ENCODE measurements at regions not wholly inside any gene's neighbourhood (a gene's known extent, or its start where the extent isn't known, plus 50 kb on each side); places are given as distances from the start of the nearest gene placed in this dataset.

DNA sequence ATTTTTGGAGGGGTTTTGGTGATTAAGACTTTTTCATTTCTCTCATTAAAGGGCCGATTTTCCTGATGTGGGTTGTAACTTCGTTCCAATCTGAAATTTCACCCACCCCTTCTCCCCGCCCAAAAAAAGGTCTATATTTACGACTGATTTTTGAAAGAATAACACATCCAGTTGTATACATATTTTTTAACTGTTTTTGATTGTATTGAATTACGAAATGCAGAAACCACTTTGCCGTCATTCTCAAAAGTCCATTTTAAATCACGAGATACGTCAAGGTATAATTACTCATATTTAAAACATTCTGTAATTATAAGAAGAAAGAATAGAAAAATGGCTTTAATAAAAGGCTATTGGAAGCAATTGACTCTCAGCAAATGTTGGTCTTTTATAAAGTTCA, 520.7 kb downstream of the MED13L start:
- ChIA-PET CTCF (no interaction called here), POLR2A (no interaction called here)
- TF ChIP-seq BHLHE40 (IDR thresholded peaks at IDR 0.05; ENCODE audit: borderline replicate concordance) (no peak), FOXM1 (IDR thresholded peaks at IDR 0.05; ENCODE audit: borderline replicate concordance) (no peak), L3MBTL2 (conservative IDR thresholded peaks at IDR 0.05) (no peak), LEF1 (IDR thresholded peaks at IDR 0.05; ENCODE audit: borderline replicate concordance) (no peak), NFRKB (IDR thresholded peaks at IDR 0.05) (no peak), CTBP1 (IDR thresholded peaks at IDR 0.05; ENCODE audit: borderline replicate concordance) (no peak), FOXK2 (IDR thresholded peaks at IDR 0.05) (no peak), FOXA1 (IDR thresholded peaks at IDR 0.05) (no peak), SP1 (IDR thresholded peaks at IDR 0.05) (no peak), HDGF (IDR thresholded peaks at IDR 0.05; ENCODE audit: borderline replicate concordance) (no peak), ELF4 (IDR thresholded peaks at IDR 0.05) (no peak), TARDBP (IDR thresholded peaks at IDR 0.05) (no peak), ARNT (IDR thresholded peaks at IDR 0.05) (no peak), SUZ12 (IDR thresholded peaks at IDR 0.05) (no peak), ZNF384 (IDR thresholded peaks at IDR 0.05) (no peak)
- TF ChIP-seq, protein P1, sequence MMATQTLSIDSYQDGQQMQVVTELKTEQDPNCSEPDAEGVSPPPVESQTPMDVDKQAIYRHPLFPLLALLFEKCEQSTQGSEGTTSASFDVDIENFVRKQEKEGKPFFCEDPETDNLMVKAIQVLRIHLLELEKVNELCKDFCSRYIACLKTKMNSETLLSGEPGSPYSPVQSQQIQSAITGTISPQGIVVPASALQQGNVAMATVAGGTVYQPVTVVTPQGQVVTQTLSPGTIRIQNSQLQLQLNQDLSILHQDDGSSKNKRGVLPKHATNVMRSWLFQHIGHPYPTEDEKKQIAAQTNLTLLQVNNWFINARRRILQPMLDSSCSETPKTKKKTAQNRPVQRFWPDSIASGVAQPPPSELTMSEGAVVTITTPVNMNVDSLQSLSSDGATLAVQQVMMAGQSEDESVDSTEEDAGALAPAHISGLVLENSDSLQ (IDR thresholded peaks at IDR 0.05) = no peak
- no peak for DNase-seq (ENCODE audit: extremely low spot score)

DNA sequence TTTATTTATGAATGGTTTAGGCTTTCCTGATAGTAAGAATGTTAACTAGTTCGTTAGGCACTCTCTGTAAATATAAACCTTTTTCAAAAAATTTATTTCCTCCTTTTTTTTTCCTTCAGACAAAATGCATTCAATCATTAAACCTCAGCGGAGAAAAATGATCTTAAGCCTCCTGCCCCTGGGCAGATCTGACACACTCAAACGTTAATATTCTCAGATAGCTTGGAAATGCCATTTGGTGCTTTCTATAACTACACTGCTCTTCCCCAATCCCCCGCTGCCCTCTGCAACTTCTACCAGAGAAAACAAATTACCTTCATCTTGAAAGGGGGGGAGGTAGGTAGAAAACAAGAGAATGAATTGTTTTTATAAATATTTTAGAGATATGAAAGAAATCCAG, 521.2 kb downstream of the MED13L start:
- TF ChIP-seq ZNF384 (IDR thresholded peaks at IDR 0.05) = no peak
- no peak for TF ChIP-seq CTBP1 (IDR thresholded peaks at IDR 0.05; ENCODE audit: borderline replicate concordance)
- TF ChIP-seq NFRKB (IDR thresholded peaks at IDR 0.05) = no peak
- TF ChIP-seq BHLHE40 (IDR thresholded peaks at IDR 0.05; ENCODE audit: borderline replicate concordance) = no peak
- TF ChIP-seq, protein P1 (IDR thresholded peaks at IDR 0.05) = no peak
- TF ChIP-seq SP1 (IDR thresholded peaks at IDR 0.05) = no peak
- DNase-seq (ENCODE audit: extremely low spot score) = no peak
- POLR2A ChIA-PET = no interaction called here
- CTCF ChIA-PET = no interaction called here

GRCh38 chr12:115755725-115756085, 521.8 kb downstream of the MED13L start:
- no peak for TF ChIP-seq ZNF384 (IDR thresholded peaks at IDR 0.05)
- no peak for TF ChIP-seq FOXA1 (IDR thresholded peaks at IDR 0.05)
- TF ChIP-seq LEF1 (IDR thresholded peaks at IDR 0.05; ENCODE audit: borderline replicate concordance) = no peak
- no peak for TF ChIP-seq CTBP1 (IDR thresholded peaks at IDR 0.05; ENCODE audit: borderline replicate concordance)
- TF ChIP-seq TARDBP (IDR thresholded peaks at IDR 0.05) = no peak
- TF ChIP-seq FOXM1 (IDR thresholded peaks at IDR 0.05; ENCODE audit: borderline replicate concordance) = no peak
- no peak for TF ChIP-seq BHLHE40 (IDR thresholded peaks at IDR 0.05; ENCODE audit: borderline replicate concordance)
- no peak for TF ChIP-seq SP1 (IDR thresholded peaks at IDR 0.05)
- no peak for TF ChIP-seq L3MBTL2 (conservative IDR thresholded peaks at IDR 0.05)
- no peak for TF ChIP-seq ARNT (IDR thresholded peaks at IDR 0.05)
- no peak for TF ChIP-seq HDGF (IDR thresholded peaks at IDR 0.05; ENCODE audit: borderline replicate concordance)
- TF ChIP-seq ELF4 (IDR thresholded peaks at IDR 0.05) = no peak
- TF ChIP-seq NFRKB (IDR thresholded peaks at IDR 0.05) = no peak
- no peak for TF ChIP-seq SUZ12 (IDR thresholded peaks at IDR 0.05)
- no peak for TF ChIP-seq FOXK2 (IDR thresholded peaks at IDR 0.05)
- TF ChIP-seq, protein P1 (IDR thresholded peaks at IDR 0.05) = no peak
- ChIA-PET CTCF (no interaction called here), POLR2A (no interaction called here)
- DNase-seq (ENCODE audit: extremely low spot score) = no peak

DNA sequence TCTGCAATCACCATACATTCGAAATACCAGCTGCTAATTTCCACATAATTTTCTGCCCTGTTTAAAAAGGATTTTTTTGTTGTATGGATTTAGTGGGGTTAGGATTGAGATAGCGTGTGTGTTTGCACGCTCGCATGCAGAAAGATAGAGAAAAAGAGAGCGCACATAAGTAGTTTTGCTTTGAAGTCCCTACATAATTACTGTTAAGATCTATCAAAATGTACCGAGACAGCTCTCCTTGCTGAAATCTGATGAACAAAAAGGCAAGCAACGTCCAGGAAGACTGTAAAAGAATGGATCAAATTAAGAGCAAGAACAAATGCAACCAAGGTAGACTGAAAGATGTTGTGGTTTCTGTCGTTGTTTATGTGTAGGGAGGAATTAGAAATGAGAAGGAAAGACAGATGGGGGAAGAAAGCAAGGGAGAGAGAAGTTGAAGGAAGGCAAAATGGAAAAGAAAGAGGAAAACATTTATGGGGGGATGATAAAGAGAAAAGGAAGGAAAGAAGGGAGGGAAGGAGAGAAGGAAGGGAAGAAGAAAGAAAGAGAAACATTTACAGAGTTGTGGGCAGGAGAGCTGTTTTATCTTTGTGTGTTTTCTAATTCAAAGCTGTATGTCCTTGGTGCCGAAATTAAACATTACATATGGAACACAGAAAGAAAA, 522.3 kb downstream of the MED13L start:
- TF ChIP-seq L3MBTL2 (conservative IDR thresholded peaks at IDR 0.05) = no peak
- TF ChIP-seq FOXA1 (IDR thresholded peaks at IDR 0.05) = no peak
- TF ChIP-seq ELF4 (IDR thresholded peaks at IDR 0.05) = no peak
- no peak for TF ChIP-seq FOXK2 (IDR thresholded peaks at IDR 0.05)
- no peak for TF ChIP-seq TARDBP (IDR thresholded peaks at IDR 0.05)
- no peak for TF ChIP-seq LEF1 (IDR thresholded peaks at IDR 0.05; ENCODE audit: borderline replicate concordance)
- TF ChIP-seq HDGF (IDR thresholded peaks at IDR 0.05; ENCODE audit: borderline replicate concordance) = no peak
- TF ChIP-seq FOXM1 (IDR thresholded peaks at IDR 0.05; ENCODE audit: borderline replicate concordance) = no peak
- TF ChIP-seq CTBP1 (IDR thresholded peaks at IDR 0.05; ENCODE audit: borderline replicate concordance) = no peak
- TF ChIP-seq ZNF384 (IDR thresholded peaks at IDR 0.05) = no peak
- no peak for TF ChIP-seq ARNT (IDR thresholded peaks at IDR 0.05)
- TF ChIP-seq, protein P1 (IDR thresholded peaks at IDR 0.05) = no peak
- TF ChIP-seq SP1 (IDR thresholded peaks at IDR 0.05) = no peak
- TF ChIP-seq BHLHE40 (IDR thresholded peaks at IDR 0.05; ENCODE audit: borderline replicate concordance) = no peak
- no peak for TF ChIP-seq SUZ12 (IDR thresholded peaks at IDR 0.05)
- DNase-seq (ENCODE audit: extremely low spot score) = no peak
- CTCF ChIA-PET = interaction anchor here (0.7 to 1.1 kb wide), 2 partner anchors 149 to 1130 kb away, joined by 3 to 7 read pairs; no protein-coding TSS in a partner anchor
- POLR2A ChIA-PET = no interaction called here

GRCh38 chr12:115752913-115753726, 524.4 kb downstream of the MED13L start:
- no peak for TF ChIP-seq LEF1 (IDR thresholded peaks at IDR 0.05; ENCODE audit: borderline replicate concordance)
- TF ChIP-seq BHLHE40 (IDR thresholded peaks at IDR 0.05; ENCODE audit: borderline replicate concordance) = no peak
- TF ChIP-seq, protein P1 (IDR thresholded peaks at IDR 0.05) = no peak
- TF ChIP-seq FOXK2 (IDR thresholded peaks at IDR 0.05) = no peak
- TF ChIP-seq HDGF (IDR thresholded peaks at IDR 0.05; ENCODE audit: borderline replicate concordance) = no peak
- TF ChIP-seq CTBP1 (IDR thresholded peaks at IDR 0.05; ENCODE audit: borderline replicate concordance) = no peak
- TF ChIP-seq NFRKB (IDR thresholded peaks at IDR 0.05) = no peak
- TF ChIP-seq SP1 (IDR thresholded peaks at IDR 0.05) = no peak
- no peak for TF ChIP-seq ZNF384 (IDR thresholded peaks at IDR 0.05)
- no peak for TF ChIP-seq ELF4 (IDR thresholded peaks at IDR 0.05)
- TF ChIP-seq L3MBTL2 (conservative IDR thresholded peaks at IDR 0.05) = no peak
- TF ChIP-seq ARNT (IDR thresholded peaks at IDR 0.05) = no peak
- TF ChIP-seq TARDBP (IDR thresholded peaks at IDR 0.05) = no peak
- no peak for TF ChIP-seq FOXM1 (IDR thresholded peaks at IDR 0.05; ENCODE audit: borderline replicate concordance)
- no peak for TF ChIP-seq FOXA1 (IDR thresholded peaks at IDR 0.05)
- ChIA-PET CTCF (interaction anchor here (0.6 to 1.0 kb wide), 5 partner anchors 11 to 1116 kb away, joined by 3 to 4 read pairs (median 3); no protein-coding TSS in a partner anchor), POLR2A (no interaction called here)
- peak; percentile 62 for DNase-seq (ENCODE audit: extremely low spot score)
